Stimulated activated CD8-positive, alpha-beta memory T cell treated with anti-CD3 and anti-CD28 coated beads, Interleukin-4, amount 100 ng/mL, for 1 hour (primary cell): ENCODE measurements at regions not wholly inside any gene's neighbourhood (a gene's known extent, or its start where the extent isn't known, plus 50 kb on each side); places are given as distances from the start of the nearest gene placed in this dataset.
"Not testable (repeated sequence)": the region's sequence is repeated elsewhere in the genome, so short reads cannot be mapped to it uniquely, and the experiment has no call there.

Source experiments
- DNase-seq, 2 donors: peaks; one replicate each; pipeline ENCODE4 v3.0.0-alpha.2; 2020; ENCODE audit warnings: low read depth in 2 of 2, low spot score in 1 of 2

DNA sequence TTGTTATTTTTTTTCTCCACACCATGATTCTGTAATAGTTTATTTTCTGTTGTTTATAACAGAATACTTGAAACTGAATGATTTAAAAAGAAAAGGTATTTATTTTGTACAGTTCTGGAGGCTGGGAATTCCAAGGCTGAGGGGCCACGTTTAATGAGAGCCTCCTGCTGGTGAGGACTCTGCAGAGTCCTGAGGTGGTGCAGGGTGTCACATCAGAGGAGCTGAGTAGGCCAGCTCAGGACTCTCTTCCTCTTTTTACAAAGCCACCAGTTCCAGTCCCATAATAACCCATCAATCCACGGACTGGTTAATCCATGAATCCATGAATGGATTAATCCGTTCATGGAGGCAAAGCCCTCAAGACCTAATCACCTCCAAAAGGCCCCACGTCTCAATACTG, 71.6 kb downstream of the TFAP2A start:
- no peak for DNase-seq

DNA sequence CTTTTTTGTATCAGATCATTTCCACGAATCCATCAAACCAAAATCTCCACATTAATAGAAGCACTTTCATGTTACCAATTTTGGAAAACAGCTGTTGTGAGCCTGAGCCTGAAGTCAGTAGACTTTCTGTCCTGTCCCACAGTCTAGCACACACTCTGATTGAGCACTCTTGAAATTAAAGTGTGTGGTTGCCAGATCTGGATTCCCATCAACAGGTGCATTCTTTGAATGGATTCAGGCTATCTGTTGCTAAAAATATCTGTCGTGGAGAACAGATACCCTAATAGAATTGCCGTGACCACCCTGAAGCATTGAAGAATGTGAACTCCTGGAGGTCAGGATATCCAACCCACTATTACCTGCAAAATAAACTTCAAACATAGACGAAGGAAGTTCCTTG, 73.3 kb downstream of the TFAP2A start:
- DNase-seq, result no peak

DNA sequence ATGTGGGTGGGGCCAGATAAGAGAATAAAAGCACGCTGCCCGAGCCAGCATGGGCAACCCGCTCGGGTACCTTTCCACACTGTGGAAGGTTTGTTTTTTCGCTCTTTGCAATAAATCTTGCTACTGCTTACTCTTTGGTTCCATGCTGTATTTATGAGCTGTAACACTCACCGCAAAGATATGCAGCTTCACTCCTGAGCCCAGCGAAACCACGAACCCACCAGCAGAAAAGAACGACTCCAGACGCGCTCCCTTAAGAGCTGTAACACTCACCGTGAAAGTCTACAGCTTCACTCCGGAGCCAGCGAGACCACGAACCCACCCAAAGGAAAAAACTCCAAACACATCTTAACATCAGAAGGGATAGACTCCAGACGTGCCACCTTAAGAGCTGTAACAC, 76.7 kb downstream of the TFAP2A start:
- DNase-seq, result no peak

DNA sequence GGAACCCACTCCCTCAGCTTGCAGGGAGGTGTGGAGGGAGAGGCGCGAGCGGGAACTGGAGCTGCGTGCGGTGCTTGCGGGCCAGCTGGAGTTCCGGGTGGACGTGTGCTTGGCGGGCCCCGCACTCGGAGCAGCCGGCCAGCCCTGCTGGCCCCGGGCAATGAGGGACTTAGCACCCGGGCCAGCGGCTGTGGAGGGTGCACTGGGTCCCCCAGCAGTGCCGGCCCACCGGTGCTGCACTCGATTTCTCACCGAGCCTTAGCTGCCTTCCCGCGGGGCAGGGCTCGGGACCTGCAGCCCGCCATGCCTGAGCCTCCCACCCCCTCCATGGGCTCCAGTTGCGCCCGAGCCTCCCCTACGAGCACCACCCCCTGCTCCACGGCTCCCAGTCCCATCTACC, 77.5 kb downstream of the TFAP2A start:
- DNase-seq, result not testable (repeated sequence)

DNA sequence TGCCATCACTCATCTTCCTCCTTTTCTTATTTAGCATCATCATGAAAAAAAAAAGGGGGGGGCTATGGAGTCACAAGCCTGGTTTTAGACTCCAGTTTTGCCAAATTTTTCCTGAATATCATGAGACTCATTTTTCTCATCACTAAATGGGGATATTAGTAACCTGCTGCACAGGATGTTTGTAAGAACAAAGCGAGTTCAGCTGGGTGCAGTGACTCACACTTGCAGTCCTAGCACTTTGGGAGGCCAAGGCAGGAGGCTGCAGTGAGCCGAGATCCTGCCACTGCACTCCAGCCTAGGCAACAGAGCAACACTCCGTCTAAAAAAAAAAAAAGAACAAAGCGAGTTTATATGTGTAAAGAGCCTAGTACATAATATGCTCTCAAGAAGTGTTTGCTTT, 82.8 kb downstream of the TFAP2A start:
- no peak for DNase-seq

DNA sequence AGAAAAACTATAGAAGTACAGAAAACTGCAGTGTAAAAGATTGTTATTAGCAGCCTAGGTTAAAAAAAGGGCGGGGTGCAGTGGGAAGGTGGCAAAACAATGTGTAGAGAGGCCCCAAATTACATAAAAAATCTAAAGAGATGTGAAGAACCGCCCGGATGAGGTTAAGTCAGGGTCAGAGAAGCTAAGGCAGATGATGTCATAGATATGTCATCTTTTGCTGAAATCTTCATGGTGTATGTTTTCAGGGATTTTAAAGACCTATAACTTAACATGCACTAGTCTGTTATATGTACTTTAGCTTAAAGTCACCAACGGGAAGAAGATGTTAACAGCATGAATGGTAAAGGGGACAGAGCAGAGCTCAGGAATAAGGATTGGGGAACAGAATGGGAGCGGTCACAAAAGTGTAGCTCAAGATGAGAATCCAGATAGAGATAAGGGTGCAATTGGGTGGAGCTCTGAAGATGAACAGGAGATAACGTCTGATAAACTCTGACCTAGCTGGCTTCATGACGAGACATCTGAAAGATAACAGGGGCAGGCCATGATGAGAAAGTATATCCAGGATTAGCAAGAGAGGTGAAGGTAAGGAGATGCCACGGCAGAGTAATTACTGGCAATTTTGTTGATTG, 83.4 kb downstream of the TFAP2A start:
- DNase-seq, result no peak

DNA sequence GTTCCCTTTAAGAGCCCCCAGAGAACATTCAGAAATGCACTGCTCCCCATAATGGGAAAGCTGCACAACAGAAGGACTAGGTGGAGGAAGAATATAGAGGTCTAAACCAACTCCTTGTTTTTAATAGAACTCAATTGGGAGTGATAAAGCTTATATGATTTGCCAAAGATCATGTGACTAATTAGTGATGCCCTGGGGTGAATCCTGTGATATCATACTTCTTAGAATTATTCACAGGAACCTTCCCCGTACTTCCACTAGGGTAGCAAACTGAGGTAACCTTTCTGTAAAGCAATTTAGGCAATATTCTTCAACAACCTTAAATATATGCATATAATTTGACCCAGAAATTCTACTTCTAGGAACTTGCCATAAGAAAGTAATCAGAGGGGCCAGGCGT, 84.4 kb downstream of the TFAP2A start:
- no peak for DNase-seq

DNA sequence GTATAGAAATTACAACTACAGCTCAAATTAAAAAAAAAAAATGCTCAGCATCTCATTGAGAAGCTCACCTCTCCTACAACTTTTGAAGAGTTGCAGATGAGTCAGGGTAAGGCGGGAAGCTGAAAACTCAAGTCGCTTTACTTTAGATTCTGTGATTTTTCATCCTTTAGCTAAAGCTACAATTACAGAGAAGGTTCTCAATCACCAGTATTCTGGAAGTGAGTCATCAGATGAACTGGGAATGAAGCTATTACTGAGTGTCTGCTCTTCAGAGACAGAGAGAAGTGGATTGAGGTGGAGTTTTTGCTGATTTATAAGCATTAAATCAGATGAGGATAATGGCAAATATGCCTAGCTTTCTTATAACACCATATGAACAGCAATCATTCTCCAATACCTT, 91.9 kb downstream of the TFAP2A start:
- no peak for DNase-seq

DNA sequence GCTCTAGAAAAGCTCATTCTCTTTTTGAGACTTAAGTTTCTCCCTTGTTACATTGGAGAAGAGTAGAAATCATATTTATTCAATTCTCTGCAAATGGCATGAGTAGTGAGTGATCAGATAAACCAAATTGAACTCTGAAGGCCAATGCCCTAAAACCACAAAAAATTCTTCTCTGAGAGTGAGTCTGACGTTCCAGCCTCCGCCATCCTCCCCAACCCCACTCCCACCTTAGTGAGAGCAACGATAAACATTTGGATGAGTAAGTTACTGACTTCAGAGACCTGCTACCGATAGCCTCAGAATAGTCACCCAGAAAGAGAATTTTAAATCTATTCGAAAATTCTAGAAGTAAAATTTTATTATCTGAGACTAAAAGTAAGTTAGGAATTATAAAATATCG, 94.6 kb downstream of the TFAP2A start:
- no peak for DNase-seq

DNA sequence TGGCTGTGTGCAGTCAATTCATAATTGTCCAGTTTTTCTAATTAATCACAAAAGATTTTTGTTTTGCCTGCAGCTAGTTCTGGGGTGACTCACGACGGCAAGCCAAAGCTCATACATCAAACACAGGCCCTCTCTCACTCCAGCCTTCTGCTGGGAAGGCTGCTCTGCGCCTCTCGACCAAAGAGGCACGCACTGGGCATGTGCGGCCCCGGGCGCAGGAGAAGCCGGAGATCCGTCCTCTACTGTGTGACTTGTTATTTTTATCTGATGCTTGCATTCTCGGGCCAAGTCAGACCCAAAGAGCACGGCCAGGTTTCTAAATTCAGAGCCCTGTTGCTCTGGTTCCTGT, 98.5 kb downstream of the TFAP2A start:
- no peak for DNase-seq

DNA sequence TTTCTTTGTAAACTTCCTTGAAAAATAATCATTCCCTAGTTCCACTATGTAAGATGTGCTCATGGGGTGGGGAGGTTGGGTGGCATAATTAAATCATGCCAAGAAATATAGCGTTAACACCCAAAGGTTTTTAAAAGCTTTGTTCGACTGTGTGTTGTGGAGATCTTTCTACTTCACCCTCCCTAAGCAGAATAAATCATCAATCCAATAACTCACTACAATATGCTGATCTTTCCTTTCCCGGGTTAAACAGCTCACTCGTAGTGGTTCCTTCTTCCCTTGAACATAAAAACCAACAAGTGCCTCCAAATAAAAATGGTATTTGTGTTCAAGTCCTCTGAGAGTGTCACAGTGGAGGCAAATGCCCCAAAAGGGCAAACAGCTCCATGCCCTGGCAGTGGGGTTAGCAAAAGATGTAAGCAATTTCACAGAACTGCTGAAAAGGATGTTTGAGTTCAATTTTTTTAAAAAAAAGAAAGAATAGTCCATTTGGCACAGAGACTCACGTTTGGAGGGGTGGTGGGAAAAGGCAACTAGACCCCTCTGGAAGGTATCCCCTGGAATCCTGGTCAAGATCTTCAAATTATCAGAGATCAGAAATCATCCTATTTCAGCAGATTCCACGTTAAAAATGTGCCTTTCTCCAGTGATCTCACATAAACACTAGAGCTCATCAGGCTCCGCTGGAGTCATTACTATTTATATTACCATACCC, 99.1 kb downstream of the TFAP2A start:
- DNase-seq, result no peak

DNA sequence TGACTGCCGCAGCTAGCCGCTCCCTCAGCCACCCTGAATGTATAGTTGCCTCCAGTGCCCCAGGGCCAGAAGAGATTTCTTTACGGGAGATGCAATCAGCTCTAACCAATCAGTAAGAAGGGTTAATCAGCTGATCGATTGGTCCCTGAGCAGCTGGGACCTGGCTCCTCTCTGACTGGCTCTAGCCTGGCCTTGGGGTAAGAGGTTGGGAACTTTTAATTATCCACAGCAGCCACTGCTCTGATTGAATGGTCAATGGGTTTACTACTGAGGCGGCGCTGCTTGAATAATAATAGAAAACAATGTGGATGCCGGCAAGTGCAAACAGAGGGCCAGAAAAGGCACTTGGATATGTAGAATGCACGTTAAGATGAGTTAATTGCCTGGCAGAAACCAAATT, 99.8 kb downstream of the TFAP2A start:
- no peak for DNase-seq

DNA sequence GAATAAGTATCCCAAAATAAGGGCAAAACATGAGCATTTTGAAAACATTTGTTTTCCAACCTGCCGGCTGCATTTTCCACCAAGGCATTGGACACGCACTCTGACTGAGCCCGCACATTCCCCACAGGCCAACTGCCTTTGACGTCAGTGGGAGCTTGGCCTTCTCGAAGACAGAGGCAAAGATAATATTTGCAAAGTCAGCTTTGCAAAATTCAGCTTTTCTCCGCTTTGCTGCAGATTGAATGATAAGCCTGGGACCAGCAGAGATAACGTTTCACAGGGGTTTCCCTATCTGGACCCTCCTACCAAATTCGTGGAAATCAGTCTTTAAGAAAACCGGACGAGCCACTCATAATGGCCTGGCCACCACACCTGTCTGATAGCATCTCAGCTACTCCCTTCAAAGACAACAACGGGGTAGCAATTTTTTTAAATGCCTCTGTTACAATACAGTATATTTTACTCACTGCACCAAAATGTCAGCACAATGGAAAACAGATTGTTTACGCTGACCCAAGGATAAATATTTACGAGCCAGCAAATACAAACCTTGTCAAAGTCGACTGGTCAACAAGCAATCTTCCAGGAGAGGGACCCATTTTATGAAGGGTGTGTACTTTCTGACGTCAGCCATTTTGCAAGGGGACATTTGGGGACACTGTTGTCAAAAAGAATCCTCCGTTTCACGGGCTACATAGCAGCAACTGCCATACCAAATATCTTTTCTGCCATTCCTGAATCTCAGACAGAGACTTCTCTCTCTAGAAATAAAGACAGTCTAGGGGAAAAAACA, 100.5 kb downstream of the TFAP2A start:
- DNase-seq, result no peak

DNA sequence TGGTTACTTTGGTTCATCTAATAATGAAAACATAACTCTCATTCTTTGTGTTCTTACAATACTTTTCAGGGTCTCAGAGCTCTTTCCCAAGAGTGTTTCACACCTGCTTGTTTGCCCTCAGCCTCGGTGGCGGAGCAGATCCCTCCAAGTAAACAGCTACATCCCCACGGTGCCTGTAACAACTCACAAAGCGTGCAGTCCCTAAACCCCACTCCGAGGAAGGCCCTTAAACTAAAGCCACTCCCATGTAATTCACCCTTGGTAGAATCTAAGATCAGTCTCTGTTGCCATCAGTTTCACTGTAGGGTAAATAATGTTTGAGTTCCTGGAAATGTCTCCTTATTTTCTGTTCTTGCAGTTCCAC, 101.1 kb downstream of the TFAP2A start:
- DNase-seq, result no peak

DNA sequence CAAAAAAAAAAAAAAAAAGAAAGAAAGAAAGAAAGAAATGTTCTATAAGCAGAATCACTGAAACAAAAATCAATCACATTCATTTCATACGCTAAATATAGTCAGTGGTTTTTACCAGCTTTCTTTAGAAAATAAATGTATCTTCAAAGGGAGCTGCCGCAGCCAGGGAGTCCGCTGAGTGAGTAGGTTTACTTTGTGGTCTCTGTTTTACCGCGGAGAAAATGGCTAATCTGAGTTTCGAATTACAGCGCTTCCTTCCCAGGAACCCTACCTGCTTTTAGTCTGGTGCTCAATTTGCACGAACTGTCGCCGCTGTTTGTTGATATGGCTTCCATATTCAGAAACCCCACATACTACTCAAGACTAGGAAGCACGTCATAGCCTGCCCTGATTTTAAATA, 102.4 kb downstream of the TFAP2A start:
- no peak for DNase-seq

DNA sequence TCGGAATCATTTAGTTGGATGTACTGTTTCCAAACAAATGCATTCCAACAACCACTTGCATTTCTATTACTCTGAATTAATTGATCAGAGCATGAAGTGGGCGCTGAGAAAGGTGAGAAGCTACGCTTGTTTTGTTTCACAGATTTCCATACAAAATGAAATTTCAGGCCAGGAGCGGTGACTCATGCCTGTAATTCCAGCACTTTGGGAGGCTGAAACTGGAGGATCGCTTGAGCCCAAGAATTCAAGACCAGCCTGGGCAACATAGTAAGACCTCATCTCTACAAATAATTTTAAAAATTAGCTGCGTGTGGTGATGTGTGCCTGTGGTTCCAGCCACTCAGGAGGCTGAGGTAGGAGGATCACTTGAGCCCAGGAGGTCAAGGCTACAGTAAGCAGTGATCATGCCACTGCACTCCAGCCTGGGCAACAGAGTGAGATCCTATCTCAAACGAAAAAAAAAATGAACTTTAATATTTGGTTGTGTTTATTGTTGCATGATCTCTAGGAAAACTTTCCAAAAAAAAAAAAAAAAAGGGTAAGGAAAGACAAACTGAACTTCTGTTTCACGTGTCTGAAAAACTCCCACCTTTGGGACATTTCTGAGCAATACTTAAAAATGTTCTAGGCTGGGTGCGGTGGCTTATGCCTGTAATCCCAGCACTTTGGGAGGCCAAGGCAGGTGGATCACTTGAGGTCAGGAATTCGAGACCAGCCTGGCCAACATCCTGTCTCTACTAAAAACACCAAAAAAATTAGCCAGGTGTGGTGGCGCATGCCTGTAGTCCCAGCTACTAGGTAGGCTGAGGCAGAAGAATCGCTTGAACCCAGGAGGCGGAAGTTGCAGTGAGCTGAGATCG, 103.1 kb downstream of the TFAP2A start:
- not testable (repeated sequence) for DNase-seq

DNA sequence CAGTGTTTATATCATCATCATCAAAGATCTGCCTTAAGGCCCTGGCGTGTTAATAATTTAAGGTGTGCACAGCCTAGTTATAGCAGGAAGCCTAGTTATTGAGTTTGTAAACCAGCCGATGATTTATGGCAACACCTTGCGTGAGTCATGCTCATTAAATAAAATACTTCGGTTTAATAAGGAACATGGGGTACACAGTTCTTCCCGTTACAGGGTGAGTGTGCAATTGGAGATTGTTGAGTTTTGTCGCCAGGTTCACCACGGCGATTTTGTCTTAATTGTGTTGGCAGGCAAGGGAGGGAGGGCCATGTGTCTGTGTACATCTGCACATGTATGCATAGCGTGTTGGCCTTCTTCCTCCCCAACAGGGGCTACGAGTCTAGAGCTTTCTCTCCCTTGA, 104.0 kb downstream of the TFAP2A start:
- DNase-seq, result no peak

DNA sequence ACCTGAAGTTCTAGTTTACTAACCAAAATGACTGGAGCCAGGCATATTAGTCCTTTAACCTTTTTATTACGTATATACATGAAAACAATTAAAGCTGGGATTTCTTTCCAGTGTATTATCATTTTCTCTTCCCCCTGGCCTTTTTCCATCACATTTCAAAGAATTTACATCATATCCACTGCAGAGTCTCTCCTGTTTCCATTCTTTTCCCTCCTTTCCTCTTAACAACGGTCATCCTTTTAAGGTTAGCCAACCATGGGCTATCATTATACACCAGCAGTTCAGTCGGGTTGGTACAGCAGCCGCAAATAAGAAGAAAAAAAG, 104.6 kb downstream of the TFAP2A start:
- DNase-seq, result no peak

DNA sequence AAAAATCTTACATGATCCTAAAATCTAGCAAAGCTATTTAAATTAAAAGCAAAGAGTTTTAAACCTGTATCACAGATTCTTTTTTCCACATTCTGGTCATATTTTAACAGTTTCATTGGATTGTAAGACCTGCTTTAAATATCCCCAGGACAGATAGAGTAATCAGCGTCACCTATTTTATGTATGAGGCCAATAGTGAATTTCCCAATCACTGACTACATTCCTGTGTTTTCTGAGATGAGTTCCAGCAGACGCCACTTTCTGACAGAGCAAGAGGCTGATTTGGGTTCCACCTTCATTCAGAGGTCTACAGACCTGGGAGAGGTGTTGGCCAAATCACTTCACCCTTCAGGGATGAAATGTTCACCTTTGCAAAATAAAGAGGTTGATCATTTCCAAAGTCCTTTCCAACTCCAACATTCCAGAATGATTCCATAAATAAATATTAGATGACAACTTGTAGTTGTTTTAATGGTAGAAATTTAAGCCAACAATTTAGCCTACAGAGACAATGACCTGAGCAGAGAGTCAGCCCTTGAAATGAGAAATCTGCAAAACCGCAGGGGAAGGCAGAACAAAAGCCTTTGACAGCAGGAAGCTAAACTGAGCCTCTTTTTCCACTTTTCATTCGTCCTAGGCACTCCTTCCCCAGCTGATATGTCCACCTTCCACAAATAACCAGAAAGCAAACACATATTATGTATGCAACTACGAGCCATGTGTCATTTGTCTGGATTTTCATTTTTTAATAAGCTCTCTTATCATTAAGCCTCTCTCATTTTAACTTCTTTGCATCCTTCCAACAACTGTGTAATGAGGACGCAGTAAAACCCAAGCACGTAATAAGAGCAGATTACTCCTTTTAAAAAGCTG, 105.2 kb downstream of the TFAP2A start:
- DNase-seq, result no peak

DNA sequence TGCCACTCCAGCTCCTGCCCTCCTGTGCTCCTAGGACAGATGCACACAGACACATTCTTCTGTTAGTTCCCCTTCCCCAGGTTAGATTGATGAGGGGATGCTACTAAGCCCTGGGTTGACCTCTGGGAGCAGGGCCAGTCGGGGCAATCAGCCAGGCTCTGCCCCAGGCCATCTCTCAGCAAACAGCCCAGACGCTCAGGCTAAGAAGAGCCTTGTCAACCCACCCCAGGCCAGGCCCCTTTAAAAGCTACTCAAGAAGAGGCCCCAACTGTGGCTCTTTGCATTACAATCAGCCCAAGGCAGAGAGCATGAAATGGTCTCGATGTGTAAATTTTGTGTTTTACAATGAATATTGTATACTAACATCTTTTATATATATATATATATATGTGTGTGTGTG, 107.4 kb downstream of the TFAP2A start:
- DNase-seq, result no peak

DNA sequence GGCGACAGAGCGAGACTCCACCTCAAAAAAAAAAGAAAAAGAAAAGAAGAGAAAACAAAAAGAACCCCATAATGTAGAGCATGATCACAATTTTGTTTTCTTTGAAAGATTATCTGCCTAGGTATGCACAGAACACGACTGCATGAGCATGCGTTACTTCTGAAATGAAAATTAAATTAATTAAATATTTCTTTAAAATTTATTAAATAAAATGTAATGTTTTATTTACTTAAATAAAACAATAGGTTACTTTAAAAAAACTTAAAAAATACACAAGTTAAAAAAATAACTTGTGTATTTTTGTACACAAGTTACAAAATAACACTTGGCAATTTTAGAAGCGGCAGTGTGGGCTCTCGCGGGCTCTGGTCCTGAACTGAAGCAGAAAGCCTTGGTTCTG, 107.8 kb downstream of the TFAP2A start:
- DNase-seq, result no peak
